GM21447 (cell line): ENCODE measurements at regions not wholly inside any gene's neighbourhood (a gene's known extent, or its start where the extent isn't known, plus 50 kb on each side); places are given as distances from the start of the nearest gene placed in this dataset.

Experiments
- ATAC-seq: cut with Tn5 transposase; IDR thresholded peaks from one replicate; pipeline ENCODE4 v1.9.1; 2021; ENCODE audit not compliant: unreplicated experiment

- ATAC-seq: no peak
These were observed 50.5 kb upstream of the PRDM1 start for GRCh38 chr6:106035655-106036054.

- ATAC-seq: no peak
These were observed 52.3 kb upstream of the PRDM1 start for GRCh38 chr6:106033806-106034205.

- no peak for ATAC-seq
These were observed 58.4 kb upstream of the PRDM1 start for GRCh38 chr6:106027758-106028157.

GRCh38 chr6:106026748-106027715 lies 59.1 kb upstream of the PRDM1 start:
- ATAC-seq: no peak

- ATAC-seq: no peak
These were observed 60.5 kb upstream of the PRDM1 start for GRCh38 chr6:106025655-106026054.

- ATAC-seq: no peak
These were observed 63.3 kb upstream of the PRDM1 start for GRCh38 chr6:106022801-106023200.

- ATAC-seq: no peak
These were observed 68.7 kb upstream of the PRDM1 start for GRCh38 chr6:106017454-106017853.

- no peak for ATAC-seq
These were observed 71.2 kb upstream of the PRDM1 start for GRCh38 chr6:106014955-106015354.

GRCh38 chr6:106011476-106011875 lies 74.7 kb upstream of the PRDM1 start:
- no peak for ATAC-seq

- ATAC-seq: no peak
These were observed 80.2 kb upstream of the PRDM1 start for GRCh38 chr6:106005954-106006353.

- no peak for ATAC-seq
These were observed 81.1 kb upstream of the PRDM1 start for GRCh38 chr6:106005013-106005412.

GRCh38 chr6:106003268-106003987 lies 82.7 kb upstream of the PRDM1 start:
- ATAC-seq: no peak

- no peak for ATAC-seq
These were observed 84.1 kb upstream of the PRDM1 start for GRCh38 chr6:106002005-106002404.

- ATAC-seq: no peak
These were observed 85.2 kb upstream of the PRDM1 start for GRCh38 chr6:106000935-106001334.

- no peak for ATAC-seq
These were observed 88.7 kb upstream of the PRDM1 start for GRCh38 chr6:105997482-105997881.

- no peak for ATAC-seq
These were observed 90.7 kb upstream of the PRDM1 start for GRCh38 chr6:105995391-105995865.

- no peak for ATAC-seq
These were observed 91.3 kb upstream of the PRDM1 start for GRCh38 chr6:105994591-105995390.

- no peak for ATAC-seq
These were observed 92.0 kb upstream of the PRDM1 start for GRCh38 chr6:105994118-105994590.

GRCh38 chr6:105993341-105994117 lies 92.6 kb upstream of the PRDM1 start:
- ATAC-seq: no peak

- ATAC-seq: peak; percentile 77
These were observed 93.7 kb upstream of the PRDM1 start for GRCh38 chr6:105992315-105992961.
